ENCODE measurements at regions not wholly inside any gene's neighbourhood (a gene's known extent, or its start where the extent isn't known, plus 50 kb on each side); places are given as distances from the start of the nearest gene placed in this dataset.

GRCh38 chr2:234438305-234438977 is 58.4 kb downstream of the ARL4C start:
- Histone ChIP-seq H3K4me1 (ENCODE audit: insufficient read depth, low read length, poor library complexity, severe bottlenecking) (no peaks in the 10 kb centered on the region), H3K4me3 (ENCODE audit: low read depth, low read length, poor library complexity, severe bottlenecking) (no peak overlapping the region), H3K27me3 (replicated peaks; ENCODE audit: insufficient read depth, low read depth, low read length, poor library complexity) (no peaks in the 10 kb centered on the region), H3K36me3 (ENCODE audit: insufficient read depth, low read length, poor library complexity, severe bottlenecking) (no peaks in the 10 kb centered on the region), H3K27ac (ENCODE audit: low read depth, low read length, poor library complexity, severe bottlenecking) (no peak overlapping the region), H3K9me3 (ENCODE audit: low read depth, low read length, poor library complexity, severe bottlenecking) (no peaks in the 10 kb centered on the region)
- no peak for DNase-seq (ENCODE audit: low spot score)
- TF ChIP-seq EZH2 (IDR thresholded peaks at IDR 0.05; ENCODE audit: borderline replicate concordance, low read depth, low read length, poor library complexity, severe bottlenecking): no peak
- TF ChIP-seq CTCF (conservative IDR thresholded peaks at IDR 0.05; ENCODE audit: low read depth, low read length): no peak
- ChIA-PET POLR2A (ENCODE audit: low non-redundant PET) (interaction anchor here (0.7 kb wide), 1 partner anchor 302 kb away, joined by 3 read pairs; no protein-coding TSS in a partner anchor), CTCF (no interaction called here)
- no TSS peak for BruUV-seq (replicated peaks)
- intact Hi-C loops (cut with micrococcal nuclease; ENCODE audit: unreplicated experiment): no loop called here

DNA sequence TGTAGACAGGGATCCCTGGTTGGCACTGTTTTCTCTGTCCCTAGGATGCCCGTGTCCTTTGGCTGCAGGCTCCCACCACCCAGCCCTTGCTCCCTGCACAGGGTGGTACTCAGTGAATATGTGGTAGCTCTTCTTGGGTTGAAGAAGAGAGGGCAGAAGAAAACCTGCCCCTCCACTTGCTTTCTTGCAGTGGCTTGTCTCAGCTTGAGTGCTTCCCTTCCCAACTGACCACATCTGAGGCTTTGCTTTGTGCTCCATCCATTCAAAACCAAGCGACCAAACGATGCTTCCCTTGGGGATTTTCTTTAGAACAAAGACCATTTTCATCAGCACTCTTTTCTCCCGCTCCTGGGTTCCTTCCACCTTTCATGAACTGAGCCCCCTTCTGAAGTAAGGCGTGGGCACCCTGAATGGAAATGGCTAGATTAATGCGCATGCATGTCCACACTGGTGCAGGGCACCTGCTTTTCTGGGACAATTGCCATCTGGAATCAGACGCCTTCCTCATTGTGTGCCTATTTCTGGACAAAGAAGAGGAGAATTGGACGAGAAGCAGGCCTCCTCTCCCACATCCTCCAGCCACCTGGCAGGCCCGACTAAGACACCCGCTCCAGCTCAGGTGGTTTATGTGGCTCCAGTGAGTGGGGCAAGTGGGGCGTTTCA is 59.1 kb downstream of the ARL4C start:
- POLR2A ChIA-PET (ENCODE audit: low non-redundant PET): no interaction called here
- no peak overlapping the region for H3K27ac ChIP-seq (ENCODE audit: low read depth, low read length, poor library complexity, severe bottlenecking)

DNA sequence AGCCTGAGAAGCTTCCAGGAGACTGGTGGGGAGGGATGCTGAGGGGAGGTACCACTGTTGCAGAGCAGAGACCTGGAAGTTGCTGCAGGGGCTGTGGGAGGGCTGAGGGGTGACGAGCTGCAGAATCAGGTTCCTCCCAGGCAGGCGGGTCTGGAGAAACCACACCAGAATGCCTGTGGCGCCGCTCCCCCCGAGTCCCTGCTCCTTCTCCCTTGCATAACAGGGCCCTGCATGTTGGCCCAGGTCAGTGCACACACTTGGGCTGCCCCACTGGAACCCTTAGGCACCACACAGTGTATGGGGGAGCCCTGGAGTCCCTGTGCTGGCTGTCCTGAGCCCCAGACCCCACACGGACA is 60.4 kb downstream of the ARL4C start:
- Histone ChIP-seq H3K36me3 (ENCODE audit: insufficient read depth, low read length, poor library complexity, severe bottlenecking) (no peaks in the 10 kb centered on the region), H3K4me1 (ENCODE audit: insufficient read depth, low read length, poor library complexity, severe bottlenecking) (no peaks in the 10 kb centered on the region), H3K4me3 (ENCODE audit: low read depth, low read length, poor library complexity, severe bottlenecking) (no peak overlapping the region), H3K27ac (ENCODE audit: low read depth, low read length, poor library complexity, severe bottlenecking) (no peak overlapping the region), H3K27me3 (replicated peaks; ENCODE audit: insufficient read depth, low read depth, low read length, poor library complexity) (no peaks in the 10 kb centered on the region), H3K9me3 (ENCODE audit: low read depth, low read length, poor library complexity, severe bottlenecking) (no peaks in the 10 kb centered on the region)
- intact Hi-C loops (cut with micrococcal nuclease; ENCODE audit: unreplicated experiment): no loop called here
- BruUV-seq (replicated peaks): no TSS peak
- ChIA-PET POLR2A (ENCODE audit: low non-redundant PET) (no interaction called here), CTCF (interaction anchor here (0.9 kb wide), 1 partner anchor 11 kb away, joined by 3 read pairs; no protein-coding TSS in a partner anchor)
- TF ChIP-seq EZH2 (IDR thresholded peaks at IDR 0.05; ENCODE audit: borderline replicate concordance, low read depth, low read length, poor library complexity, severe bottlenecking) (no peak), CTCF (conservative IDR thresholded peaks at IDR 0.05; ENCODE audit: low read depth, low read length) (no peak)
- no peak for DNase-seq (ENCODE audit: low spot score)

More for the DNA sequence above, 59.1 kb downstream of the ARL4C start:
- Histone ChIP-seq H3K9me3 (ENCODE audit: low read depth, low read length, poor library complexity, severe bottlenecking) (no peaks in the 10 kb centered on the region), H3K4me3 (ENCODE audit: low read depth, low read length, poor library complexity, severe bottlenecking) (no peak overlapping the region), H3K4me1 (ENCODE audit: insufficient read depth, low read length, poor library complexity, severe bottlenecking) (no peaks in the 10 kb centered on the region), H3K36me3 (ENCODE audit: insufficient read depth, low read length, poor library complexity, severe bottlenecking) (no peaks in the 10 kb centered on the region), H3K27me3 (replicated peaks; ENCODE audit: insufficient read depth, low read depth, low read length, poor library complexity) (no peaks in the 10 kb centered on the region)
- no TSS peak for BruUV-seq (replicated peaks)
- intact Hi-C loops (cut with micrococcal nuclease; ENCODE audit: unreplicated experiment): no loop called here
- DNase-seq (ENCODE audit: low spot score): no peak
- CTCF ChIA-PET: no interaction called here
- TF ChIP-seq CTCF (conservative IDR thresholded peaks at IDR 0.05; ENCODE audit: low read depth, low read length) (no peak), EZH2 (IDR thresholded peaks at IDR 0.05; ENCODE audit: borderline replicate concordance, low read depth, low read length, poor library complexity, severe bottlenecking) (no peak)
